DND-41 (cell line): ENCODE measurements at regions not wholly inside any gene's neighbourhood (a gene's known extent, or its start where the extent isn't known, plus 50 kb on each side); places are given as distances from the start of the nearest gene placed in this dataset.

Experiments
- CTCF ChIP-seq: IDR thresholded peaks from 2 replicates; pipeline ENCODE4 v1.5.1; 2012; ENCODE audit warnings: borderline replicate concordance, low read length, moderate library complexity, mild to moderate bottlenecking; ENCODE audit not compliant: poor library complexity, severe bottlenecking; ENCODE audit errors: extremely low read depth
- EZH2 ChIP-seq: IDR thresholded peaks from 3 replicates; pipeline ENCODE4 v1.6.1; 2012; ENCODE audit warnings: borderline replicate concordance, low read depth, mild to moderate bottlenecking, moderate library complexity, low read length, inconsistent platforms; ENCODE audit not compliant: severe bottlenecking

- TF ChIP-seq CTCF (no peak), EZH2 (no peak)
Observed at GRCh38 chr2:56099963-56100362, 83.8 kb upstream of the CCDC85A start.
